ENCODE measurements at regions not wholly inside any gene's neighbourhood (a gene's known extent, or its start where the extent isn't known, plus 50 kb on each side); places are given as distances from the start of the nearest gene placed in this dataset.

GRCh38 chr16:81185416-81185815, 53.1 kb upstream of the BCO1 start:
- no peaks in the 10 kb centered on the region for H3K4me1 ChIP-seq (ENCODE audit: insufficient read depth, low read length)
- no peak overlapping the region for H3K4me3 ChIP-seq (ENCODE audit: low read length in 2 of 2)
- no peaks in the 10 kb centered on the region for H3K36me3 ChIP-seq (ENCODE audit: insufficient read depth, low read length)
- H3K4me3 Mint-ChIP-seq = no peak overlapping the region
- peaks cover 0 to 2% (median under 1%) of the 10 kb centered on the region in 4 donors for H3K4me1 Mint-ChIP-seq
- no peak overlapping the region for H3K27ac Mint-ChIP-seq
- H3K36me3 Mint-ChIP-seq = no peaks in the 10 kb centered on the region
- CTCF ChIA-PET (ENCODE audit: partially characterized antibody) = no interaction called here
- no peak for DNase-seq
- intact Hi-C loops (cut with micrococcal nuclease) = no loop called here
- peaks cover 5 to 7% of the 10 kb centered on the region in 2 donors for H3K27me3 Mint-ChIP-seq
- H3K27ac ChIP-seq (ENCODE audit: low read depth, low read length) = no peak overlapping the region
- H3K9me3 Mint-ChIP-seq = peaks cover 0 to 4% (median 0%) of the 10 kb centered on the region in 8 donors
- POLR2A ChIA-PET (ENCODE audit: partially characterized antibody) = no interaction called here
- no peaks in the 10 kb centered on the region for H3K9me3 ChIP-seq (ENCODE audit: control insufficient read depth in 1 of 2, low read length in 2 of 2)
- H3K27me3 ChIP-seq (ENCODE audit: insufficient read depth, low read length) = peaks cover 4% of the 10 kb centered on the region

- peaks cover 4% of the 10 kb centered on the region for H3K27me3 ChIP-seq (ENCODE audit: insufficient read depth, low read length)
- H3K4me3 Mint-ChIP-seq = no peak overlapping the region
- H3K27ac Mint-ChIP-seq = no peak overlapping the region
- no peaks in the 10 kb centered on the region for H3K36me3 Mint-ChIP-seq
- H3K4me3 ChIP-seq (ENCODE audit: low read length in 2 of 2) = no peak overlapping the region
- peaks cover 1 to 10% of the 10 kb centered on the region in 2 donors for H3K27me3 Mint-ChIP-seq
- H3K4me1 ChIP-seq (ENCODE audit: insufficient read depth, low read length) = no peaks in the 10 kb centered on the region
- peaks cover 0 to 4% (median 0%) of the 10 kb centered on the region in 8 donors for H3K9me3 Mint-ChIP-seq
- intact Hi-C loops (cut with micrococcal nuclease) = no loop called here
- peaks cover 0 to 2% (median under 1%) of the 10 kb centered on the region in 4 donors for H3K4me1 Mint-ChIP-seq
- ChIA-PET CTCF (ENCODE audit: partially characterized antibody) (no interaction called here), POLR2A (ENCODE audit: partially characterized antibody) (no interaction called here)
- DNase-seq = no peak
- no peaks in the 10 kb centered on the region for H3K36me3 ChIP-seq (ENCODE audit: insufficient read depth, low read length)
- H3K9me3 ChIP-seq (ENCODE audit: control insufficient read depth in 1 of 2, low read length in 2 of 2) = no peaks in the 10 kb centered on the region
- no peak overlapping the region for H3K27ac ChIP-seq (ENCODE audit: low read depth, low read length)
Observed at GRCh38 chr16:81181013-81181720, 57.3 kb upstream of the BCO1 start.

DNA sequence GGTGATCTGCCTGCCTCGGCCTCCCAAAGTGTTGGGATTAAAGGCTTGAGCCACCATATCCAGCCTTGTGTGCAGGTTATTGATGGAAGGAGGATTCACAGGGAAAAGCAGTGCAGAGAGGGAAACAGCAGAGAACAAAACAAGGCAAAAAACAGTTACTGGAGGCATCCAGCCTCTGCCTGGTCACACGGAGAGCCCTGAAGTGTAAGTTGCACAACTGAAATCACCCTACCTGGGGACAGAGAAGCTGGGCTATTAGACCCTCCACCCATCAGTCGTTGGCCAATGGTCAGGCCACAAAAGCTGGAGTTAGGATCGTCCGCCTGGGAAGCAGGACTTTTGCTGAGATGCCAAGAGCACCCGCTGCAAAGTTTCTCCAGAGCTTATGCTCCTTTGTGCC, 57.9 kb upstream of the BCO1 start:
- Mint-ChIP-seq H3K4me3 (no peak overlapping the region), H3K9me3 (peaks cover 0 to 4% (median 0%) of the 10 kb centered on the region in 8 donors), H3K27ac (no peak overlapping the region), H3K36me3 (no peaks in the 10 kb centered on the region), H3K27me3 (peaks cover 1 to 10% of the 10 kb centered on the region in 2 donors), H3K4me1 (peaks cover 0 to 2% (median under 1%) of the 10 kb centered on the region in 4 donors)
- Histone ChIP-seq H3K36me3 (ENCODE audit: insufficient read depth, low read length) (no peaks in the 10 kb centered on the region), H3K4me3 (ENCODE audit: low read length in 2 of 2) (no peak overlapping the region), H3K27ac (ENCODE audit: low read depth, low read length) (no peak overlapping the region), H3K27me3 (ENCODE audit: insufficient read depth, low read length) (peaks cover 4% of the 10 kb centered on the region), H3K4me1 (ENCODE audit: insufficient read depth, low read length) (no peaks in the 10 kb centered on the region), H3K9me3 (ENCODE audit: control insufficient read depth in 1 of 2, low read length in 2 of 2) (no peaks in the 10 kb centered on the region)
- CTCF ChIA-PET (ENCODE audit: partially characterized antibody) = no interaction called here
- intact Hi-C loops (cut with micrococcal nuclease) = no loop called here
- POLR2A ChIA-PET (ENCODE audit: partially characterized antibody) = no interaction called here
- DNase-seq = no peak

DNA sequence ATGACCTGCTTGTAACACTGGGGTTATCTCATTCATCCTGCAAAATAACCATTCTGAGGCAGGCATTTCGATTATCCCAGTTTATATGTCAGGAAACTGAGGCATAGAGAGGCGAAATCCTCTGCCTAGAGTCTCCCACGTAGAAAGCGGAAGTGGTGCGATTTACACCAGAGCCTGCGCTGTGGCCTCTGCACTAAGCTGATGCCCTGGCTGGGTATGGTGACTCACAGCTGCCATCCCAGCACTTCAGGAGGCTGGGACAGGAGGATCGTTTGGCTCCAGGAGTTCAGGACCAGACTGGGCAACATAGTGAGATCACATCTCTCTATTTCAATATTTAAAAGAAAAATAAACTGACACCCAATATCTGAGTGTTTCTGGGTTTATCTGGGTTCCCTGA, 59.3 kb upstream of the BCO1 start:
- ChIA-PET POLR2A (ENCODE audit: partially characterized antibody) (no interaction called here), CTCF (ENCODE audit: partially characterized antibody) (no interaction called here)
- Mint-ChIP-seq H3K27me3 (peaks cover 2 to 11% of the 10 kb centered on the region in 2 donors), H3K9me3 (peaks cover 0 to 4% (median 0%) of the 10 kb centered on the region in 8 donors), H3K4me3 (no peak overlapping the region), H3K36me3 (no peaks in the 10 kb centered on the region), H3K4me1 (peaks cover 0 to 1% (median under 1%) of the 10 kb centered on the region in 4 donors), H3K27ac (no peak overlapping the region)
- Histone ChIP-seq H3K27ac (ENCODE audit: low read depth, low read length) (no peak overlapping the region), H3K9me3 (ENCODE audit: control insufficient read depth in 1 of 2, low read length in 2 of 2) (no peaks in the 10 kb centered on the region), H3K27me3 (ENCODE audit: insufficient read depth, low read length) (peaks cover 4% of the 10 kb centered on the region), H3K4me3 (ENCODE audit: low read length in 2 of 2) (no peak overlapping the region), H3K36me3 (ENCODE audit: insufficient read depth, low read length) (no peaks in the 10 kb centered on the region), H3K4me1 (ENCODE audit: insufficient read depth, low read length) (no peaks in the 10 kb centered on the region)
- DNase-seq = no peak
- intact Hi-C loops (cut with micrococcal nuclease) = no loop called here

GRCh38 chr16:81175325-81175891, 63.1 kb upstream of the BCO1 start:
- ChIA-PET POLR2A (ENCODE audit: partially characterized antibody) (no interaction called here), CTCF (ENCODE audit: partially characterized antibody) (interaction anchor here (0.6 kb wide), 1 partner anchor 98 kb away, joined by 3 read pairs; no protein-coding TSS in a partner anchor)
- Histone ChIP-seq H3K27me3 (ENCODE audit: insufficient read depth, low read length) (no peaks in the 10 kb centered on the region), H3K4me3 (ENCODE audit: low read length in 2 of 2) (no peak overlapping the region), H3K4me1 (ENCODE audit: insufficient read depth, low read length) (no peaks in the 10 kb centered on the region), H3K9me3 (ENCODE audit: control insufficient read depth in 1 of 2, low read length in 2 of 2) (no peaks in the 10 kb centered on the region), H3K36me3 (ENCODE audit: insufficient read depth, low read length) (no peaks in the 10 kb centered on the region), H3K27ac (ENCODE audit: low read depth, low read length) (no peak overlapping the region)
- H3K27me3 Mint-ChIP-seq = peaks cover 1 to 13% of the 10 kb centered on the region in 2 donors
- H3K9me3 Mint-ChIP-seq = no peaks in the 10 kb centered on the region
- H3K4me3 Mint-ChIP-seq = no peak overlapping the region
- no peak overlapping the region for H3K27ac Mint-ChIP-seq
- peaks cover 0 to 1% (median 0%) of the 10 kb centered on the region in 4 donors for H3K4me1 Mint-ChIP-seq
- no peak for DNase-seq
- intact Hi-C loops (cut with micrococcal nuclease) = no loop called here
- H3K36me3 Mint-ChIP-seq = no peaks in the 10 kb centered on the region

GRCh38 chr16:81174644-81175324, 63.7 kb upstream of the BCO1 start:
- CTCF ChIA-PET (ENCODE audit: partially characterized antibody) = interaction anchor here (0.6 kb wide), 1 partner anchor 98 kb away, joined by 3 read pairs; no protein-coding TSS in a partner anchor
- Mint-ChIP-seq H3K4me3 (no peak overlapping the region), H3K27ac (no peak overlapping the region), H3K9me3 (no peaks in the 10 kb centered on the region), H3K4me1 (peaks cover 0 to 1% (median 0%) of the 10 kb centered on the region in 4 donors), H3K27me3 (peaks cover 3 to 15% of the 10 kb centered on the region in 2 donors), H3K36me3 (no peaks in the 10 kb centered on the region)
- intact Hi-C loops (cut with micrococcal nuclease) = no loop called here
- H3K9me3 ChIP-seq (ENCODE audit: control insufficient read depth in 1 of 2, low read length in 2 of 2) = no peaks in the 10 kb centered on the region
- H3K36me3 ChIP-seq (ENCODE audit: insufficient read depth, low read length) = no peaks in the 10 kb centered on the region
- no peaks in the 10 kb centered on the region for H3K27me3 ChIP-seq (ENCODE audit: insufficient read depth, low read length)
- H3K4me1 ChIP-seq (ENCODE audit: insufficient read depth, low read length) = no peaks in the 10 kb centered on the region
- no peak for DNase-seq
- no peak overlapping the region for H3K27ac ChIP-seq (ENCODE audit: low read depth, low read length)
- POLR2A ChIA-PET (ENCODE audit: partially characterized antibody) = no interaction called here
- H3K4me3 ChIP-seq (ENCODE audit: low read length in 2 of 2) = no peak overlapping the region

GRCh38 chr16:81172769-81173658, 65.5 kb upstream of the BCO1 start:
- H3K27me3 ChIP-seq (ENCODE audit: insufficient read depth, low read length) = no peaks in the 10 kb centered on the region
- Mint-ChIP-seq H3K36me3 (no peaks in the 10 kb centered on the region), H3K9me3 (no peaks in the 10 kb centered on the region), H3K4me1 (peaks cover 0 to 1% (median 0%) of the 10 kb centered on the region in 4 donors), H3K4me3 (no peak overlapping the region), H3K27ac (no peak overlapping the region), H3K27me3 (peaks cover 3 to 15% of the 10 kb centered on the region in 2 donors)
- no peaks in the 10 kb centered on the region for H3K9me3 ChIP-seq (ENCODE audit: control insufficient read depth in 1 of 2, low read length in 2 of 2)
- no peaks in the 10 kb centered on the region for H3K4me1 ChIP-seq (ENCODE audit: insufficient read depth, low read length)
- CTCF ChIA-PET (ENCODE audit: partially characterized antibody) = no interaction called here
- no peaks in the 10 kb centered on the region for H3K36me3 ChIP-seq (ENCODE audit: insufficient read depth, low read length)
- H3K4me3 ChIP-seq (ENCODE audit: low read length in 2 of 2) = no peak overlapping the region
- POLR2A ChIA-PET (ENCODE audit: partially characterized antibody) = no interaction called here
- no peak overlapping the region for H3K27ac ChIP-seq (ENCODE audit: low read depth, low read length)
- DNase-seq = no peak
- intact Hi-C loops (cut with micrococcal nuclease) = no loop called here

All from CD4-positive, alpha-beta memory T cell (primary cell).